Spleen (tissue), 11 donors: ENCODE measurements at regions not wholly inside any gene's neighbourhood (a gene's known extent, or its start where the extent isn't known, plus 50 kb on each side); places are given as distances from the start of the nearest gene placed in this dataset.

Experiments
- DNase-seq: peaks from one replicate; pipeline ENCODE4 v3.0.0-alpha.2; 2020
- H3K27ac ChIP-seq, 8 donors: fragments of 200-600 bp; sonication (generic) in 7 of 8; 1 replicate in 4 of 8; 2 replicates in 4 of 8; pipeline versions ENCODE4 v1.5.0 to v1.8.0; 2016 to 2021; ENCODE audit warnings: inconsistent platforms in 4 of 8, mild to moderate bottlenecking in 4 of 8, moderate library complexity in 1 of 8
- H3K27me3 ChIP-seq, 7 donors: fragments of 200-600 bp; sonication (generic) in 6 of 7; replicated peaks in 1 of 7; 1 replicate in 4 of 7; 2 replicates in 3 of 7; pipeline versions ENCODE4 v1.5.0 to v1.8.0; 2016 to 2021; ENCODE audit warnings: inconsistent platforms in 3 of 7, mild to moderate bottlenecking in 1 of 7
- H3K36me3 ChIP-seq, 6 donors: fragments of 200-600 bp; sonication (generic) in 5 of 6; 1 replicate in 4 of 6; 2 replicates in 2 of 6; pipeline versions ENCODE4 v1.5.0 to v1.8.0; 2016 to 2021; ENCODE audit warnings: inconsistent platforms in 2 of 6
- H3K4me1 ChIP-seq, 6 donors: fragments of 200-600 bp; sonication (generic) in 5 of 6; 1 replicate in 3 of 6; 2 replicates in 3 of 6; pipeline versions ENCODE4 v1.5.0 to v1.8.0; 2016 to 2021; ENCODE audit warnings: inconsistent platforms in 3 of 6
- H3K4me3 ChIP-seq, 8 donors: fragments of 200-600 bp; sonication (generic) in 7 of 8; 1 replicate in 4 of 8; 2 replicates in 4 of 8; pipeline versions ENCODE4 v1.5.0 to v1.8.0; 2016 to 2021; ENCODE audit warnings: inconsistent platforms in 4 of 8, mild to moderate bottlenecking in 4 of 8, moderate library complexity in 2 of 8
- H3K9me3 ChIP-seq, 8 donors: fragments of 200-600 bp; sonication (generic) in 7 of 8; 1 replicate in 4 of 8; 2 replicates in 4 of 8; pipeline versions ENCODE4 v1.5.0 to v1.8.0; 2016 to 2021; ENCODE audit warnings: inconsistent platforms in 4 of 8
- POLR2A ChIP-seq, 3 donors: fragments of 450-650 bp; IDR thresholded peaks; one replicate each; pipeline ENCODE4 v1.5.1; 2017; ENCODE audit warnings: antibody characterized with exemption in 3 of 3, mild to moderate bottlenecking in 1 of 3
- POLR2AphosphoS5 ChIP-seq, 3 donors: sonication (generic); formaldehyde crosslinking; IDR thresholded peaks; one replicate each; pipeline ENCODE4 v1.5.1; 2017; ENCODE audit warnings: antibody characterized with exemption in 3 of 3
- WGBS, 5 donors: extraction: QIAGEN DNeasy Blood & Tissue Kit in 3 of 5; methylation state at CpG; one replicate each; pipeline versions ENCODE4 v1.1.5 to v1.1.7; 2013 to 2018; 5-methylcytosine and 5-hydroxymethylcytosine counted together
- intact Hi-C: fragments of 100-400 bp; cut with DNase I; formaldehyde crosslinking; loops from one replicate; pipeline ENCODE4 v1.15.0; 2023; ENCODE audit warnings: low total_unique reads
- TF ChIP-seq, protein P1 (sequence below), 11 experiments: fragments of 200-600 bp in 7 of 11; fragments of 450-650 bp in 4 of 11; sonication (generic) in 4 of 11; IDR thresholded peaks in 8 of 11; conservative IDR thresholded peaks in 3 of 11; 1 replicate in 7 of 11; 2 replicates in 4 of 11; pipeline versions ENCODE4 v1.4.0 to v1.8.0; 2016 to 2021; ENCODE audit warnings: antibody characterized with exemption in 11 of 11, inconsistent platforms in 4 of 11, mild to moderate bottlenecking in 1 of 11
- donor health status: healthy with polysubstance abuse.
- donor health status: DM: no; HTN: no; CAD: no; lungs with moderate emphysema.
- donor health status: DM: no; HTN: no; CAD: no.
- donor health status: Bipolar disorder and iron deficiency.
- donor health status: healthy.
- donor health status: DM: no; HTN: no; CAD: no.
- donor health status: DM: yes; HTN: yes; CAD: no.

DNA sequence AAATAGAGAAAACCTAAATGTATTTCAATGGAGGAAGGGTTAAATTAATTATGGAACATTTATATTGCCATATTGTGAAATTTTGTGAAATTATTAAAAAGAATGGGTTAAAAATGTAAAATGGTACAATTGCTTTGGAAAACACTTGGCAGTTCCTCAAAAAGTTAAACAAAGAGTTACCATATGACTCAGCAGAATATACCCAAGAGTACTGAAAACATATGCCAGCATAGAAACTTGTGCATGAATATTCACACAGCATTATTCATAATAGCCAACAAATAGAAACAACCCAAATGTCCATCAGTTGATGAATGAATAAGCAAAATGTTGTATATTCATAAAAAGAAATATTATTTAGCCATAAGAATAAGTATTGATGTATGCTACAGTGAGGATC is 181.0 kb upstream of the MAST4 start:
- H3K9me3 ChIP-seq, result peaks cover 0 to 3% (median 0%) of the 10 kb centered on the region in 8 donors
- H3K36me3 ChIP-seq, result no peaks in the 10 kb centered on the region
- TF ChIP-seq, protein P1, sequence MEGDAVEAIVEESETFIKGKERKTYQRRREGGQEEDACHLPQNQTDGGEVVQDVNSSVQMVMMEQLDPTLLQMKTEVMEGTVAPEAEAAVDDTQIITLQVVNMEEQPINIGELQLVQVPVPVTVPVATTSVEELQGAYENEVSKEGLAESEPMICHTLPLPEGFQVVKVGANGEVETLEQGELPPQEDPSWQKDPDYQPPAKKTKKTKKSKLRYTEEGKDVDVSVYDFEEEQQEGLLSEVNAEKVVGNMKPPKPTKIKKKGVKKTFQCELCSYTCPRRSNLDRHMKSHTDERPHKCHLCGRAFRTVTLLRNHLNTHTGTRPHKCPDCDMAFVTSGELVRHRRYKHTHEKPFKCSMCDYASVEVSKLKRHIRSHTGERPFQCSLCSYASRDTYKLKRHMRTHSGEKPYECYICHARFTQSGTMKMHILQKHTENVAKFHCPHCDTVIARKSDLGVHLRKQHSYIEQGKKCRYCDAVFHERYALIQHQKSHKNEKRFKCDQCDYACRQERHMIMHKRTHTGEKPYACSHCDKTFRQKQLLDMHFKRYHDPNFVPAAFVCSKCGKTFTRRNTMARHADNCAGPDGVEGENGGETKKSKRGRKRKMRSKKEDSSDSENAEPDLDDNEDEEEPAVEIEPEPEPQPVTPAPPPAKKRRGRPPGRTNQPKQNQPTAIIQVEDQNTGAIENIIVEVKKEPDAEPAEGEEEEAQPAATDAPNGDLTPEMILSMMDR (IDR thresholded peaks at IDR 0.05 in 8 of 11, conservative IDR thresholded peaks at IDR 0.05 in 3 of 11), result no peak
- TF ChIP-seq POLR2A (IDR thresholded peaks at IDR 0.05) (no peak), POLR2AphosphoS5 (IDR thresholded peaks at IDR 0.05) (no peak)
- DNase-seq, result no peak
- no peak overlapping the region for H3K27ac ChIP-seq
- no peaks in the 10 kb centered on the region for H3K27me3 ChIP-seq
- no peak overlapping the region for H3K4me3 ChIP-seq
- H3K4me1 ChIP-seq, result no peaks in the 10 kb centered on the region
- intact Hi-C loops, result no loop called here

DNA sequence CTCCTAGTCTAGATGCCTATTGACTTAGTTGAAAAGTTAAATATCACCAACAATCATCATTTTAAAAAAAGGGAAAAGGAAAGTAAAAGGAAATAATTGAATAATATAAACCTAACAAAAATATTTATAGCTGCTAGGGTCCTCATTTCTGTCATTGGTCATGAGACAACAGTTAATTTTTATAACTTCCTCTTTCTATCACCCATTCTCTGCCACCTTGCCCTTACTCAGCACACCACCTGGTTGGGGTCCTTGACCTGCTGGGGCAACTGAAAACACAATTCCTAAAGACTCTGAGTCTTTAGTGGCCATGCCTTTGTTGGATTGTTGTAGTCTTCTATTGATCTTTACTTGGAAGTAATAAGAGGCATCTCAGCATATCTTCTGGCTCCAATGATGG is 179.5 kb upstream of the MAST4 start:
- Histone ChIP-seq H3K9me3 (no peaks in the 10 kb centered on the region), H3K4me3 (no peak overlapping the region), H3K27ac (no peak overlapping the region), H3K27me3 (no peaks in the 10 kb centered on the region), H3K4me1 (no peaks in the 10 kb centered on the region), H3K36me3 (no peaks in the 10 kb centered on the region)
- TF ChIP-seq, protein P1 (IDR thresholded peaks at IDR 0.05 in 8 of 11, conservative IDR thresholded peaks at IDR 0.05 in 3 of 11), result no peak
- TF ChIP-seq POLR2A (IDR thresholded peaks at IDR 0.05), result no peak
- no peak for TF ChIP-seq POLR2AphosphoS5 (IDR thresholded peaks at IDR 0.05)
- DNase-seq, result no peak
- intact Hi-C loops, result no loop called here

DNA sequence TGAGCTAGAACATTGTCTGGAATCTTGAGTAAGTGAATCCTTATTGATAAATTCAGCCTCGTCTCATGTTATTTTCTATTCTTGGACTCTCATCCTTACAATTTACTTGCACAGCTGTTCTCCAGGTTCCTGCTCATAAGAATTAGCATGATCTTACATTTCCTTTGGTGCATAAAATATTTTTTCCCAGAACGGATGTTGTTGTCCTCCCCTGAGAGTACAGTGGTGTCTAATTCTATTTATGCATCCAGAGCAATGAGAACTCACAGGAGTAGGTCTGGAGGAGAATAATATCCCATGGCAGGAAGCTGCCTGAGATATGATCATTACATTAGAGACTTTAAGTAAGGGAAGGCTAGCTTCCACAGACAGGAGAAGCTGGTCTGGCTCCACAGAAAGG is 178.4 kb upstream of the MAST4 start:
- Histone ChIP-seq H3K9me3 (no peaks in the 10 kb centered on the region), H3K36me3 (no peaks in the 10 kb centered on the region), H3K4me1 (no peaks in the 10 kb centered on the region), H3K27me3 (no peaks in the 10 kb centered on the region), H3K4me3 (no peak overlapping the region), H3K27ac (no peak overlapping the region)
- WGBS, 5 donors, result 54 to 70% (median 65%) methylated on average over 2 of the region's 2 CpGs
- intact Hi-C loops, result no loop called here
- no peak for DNase-seq
- no peak for TF ChIP-seq POLR2A (IDR thresholded peaks at IDR 0.05)
- TF ChIP-seq POLR2AphosphoS5 (IDR thresholded peaks at IDR 0.05), result no peak
- TF ChIP-seq, protein P1 (IDR thresholded peaks at IDR 0.05 in 8 of 11, conservative IDR thresholded peaks at IDR 0.05 in 3 of 11), result no peak

DNA sequence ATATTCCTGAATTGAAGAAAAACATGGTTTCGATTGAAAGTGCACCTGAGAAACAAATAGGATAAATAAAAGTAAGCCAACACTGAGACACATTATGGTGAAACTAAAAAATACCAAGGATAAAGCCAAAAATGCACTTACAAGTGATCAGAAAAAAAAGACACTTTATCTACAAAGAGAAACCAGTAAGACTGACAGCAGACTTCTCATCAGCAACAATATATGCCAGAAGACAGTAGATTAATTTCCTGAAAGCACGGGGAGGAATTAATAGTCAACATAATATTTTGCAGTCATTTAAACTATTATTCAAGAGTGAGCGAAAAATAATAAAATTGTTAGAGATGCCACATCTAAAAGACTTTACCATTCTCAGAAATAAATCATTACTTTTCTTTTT is 172.7 kb upstream of the MAST4 start:
- Histone ChIP-seq H3K9me3 (peaks cover 0 to 15% (median 9%) of the 10 kb centered on the region in 8 donors), H3K4me3 (no peak overlapping the region), H3K4me1 (no peaks in the 10 kb centered on the region), H3K27ac (no peak overlapping the region), H3K36me3 (no peaks in the 10 kb centered on the region), H3K27me3 (no peaks in the 10 kb centered on the region)
- intact Hi-C loops, result no loop called here
- TF ChIP-seq, protein P1 (IDR thresholded peaks at IDR 0.05 in 8 of 11, conservative IDR thresholded peaks at IDR 0.05 in 3 of 11), result no peak
- TF ChIP-seq POLR2A (IDR thresholded peaks at IDR 0.05) (no peak), POLR2AphosphoS5 (IDR thresholded peaks at IDR 0.05) (no peak)
- WGBS, 5 donors, result 89 to 95% (median 93%) methylated on average over 3 of the region's 3 CpGs
- no peak for DNase-seq
